ENCODE measurements at regions not wholly inside any gene's neighbourhood (a gene's known extent, or its start where the extent isn't known, plus 50 kb on each side); places are given as distances from the start of the nearest gene placed in this dataset.

- TF ChIP-seq, protein P1, sequence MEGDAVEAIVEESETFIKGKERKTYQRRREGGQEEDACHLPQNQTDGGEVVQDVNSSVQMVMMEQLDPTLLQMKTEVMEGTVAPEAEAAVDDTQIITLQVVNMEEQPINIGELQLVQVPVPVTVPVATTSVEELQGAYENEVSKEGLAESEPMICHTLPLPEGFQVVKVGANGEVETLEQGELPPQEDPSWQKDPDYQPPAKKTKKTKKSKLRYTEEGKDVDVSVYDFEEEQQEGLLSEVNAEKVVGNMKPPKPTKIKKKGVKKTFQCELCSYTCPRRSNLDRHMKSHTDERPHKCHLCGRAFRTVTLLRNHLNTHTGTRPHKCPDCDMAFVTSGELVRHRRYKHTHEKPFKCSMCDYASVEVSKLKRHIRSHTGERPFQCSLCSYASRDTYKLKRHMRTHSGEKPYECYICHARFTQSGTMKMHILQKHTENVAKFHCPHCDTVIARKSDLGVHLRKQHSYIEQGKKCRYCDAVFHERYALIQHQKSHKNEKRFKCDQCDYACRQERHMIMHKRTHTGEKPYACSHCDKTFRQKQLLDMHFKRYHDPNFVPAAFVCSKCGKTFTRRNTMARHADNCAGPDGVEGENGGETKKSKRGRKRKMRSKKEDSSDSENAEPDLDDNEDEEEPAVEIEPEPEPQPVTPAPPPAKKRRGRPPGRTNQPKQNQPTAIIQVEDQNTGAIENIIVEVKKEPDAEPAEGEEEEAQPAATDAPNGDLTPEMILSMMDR (IDR thresholded peaks at IDR 0.05), result no peak
- no peak for TF ChIP-seq POLR2A (IDR thresholded peaks at IDR 0.05)
These were observed 313.2 kb upstream of the DKK2 start for GRCh38 chr4:107349266-107349665.
